HEK293 (cell line): ENCODE measurements at regions not wholly inside any gene's neighbourhood (a gene's known extent, or its start where the extent isn't known, plus 50 kb on each side); places are given as distances from the start of the nearest gene placed in this dataset.

Experiments used
- CTCF ChIA-PET: fragments of 350-600 bp; formaldehyde crosslinking; extraction: SDS; loops from one replicate; lab custom pipeline; 2021; ENCODE audit warnings: antibody characterized with exemption; lab: Yijun Ruan, JAX
- POLR2A ChIA-PET: fragments of 300-600 bp; formaldehyde crosslinking; extraction: SDS; loops from one replicate; lab custom pipeline; 2020; ENCODE audit warnings: antibody characterized with exemption, inconsistent platforms; lab: Yijun Ruan, JAX
- H3K27ac ChIP-seq: fragments of 200-500 bp; sonication (Bioruptor generic); 2 replicates; pipeline ENCODE4 v1.5.1; 2014; ENCODE audit warnings: low read depth, low read length, control low read depth, inconsistent platforms; ENCODE audit errors: extremely low read depth
- H3K36me3 ChIP-seq, 2 experiments: fragments of 200-500 bp in 1 of 2; sonication (Bioruptor generic) in 1 of 2; 1 replicate in 1 of 2; 2 replicates in 1 of 2; pipeline ENCODE4 v1.5.1; 2014 to 2017; ENCODE audit warnings: inconsistent platforms in 2 of 2, low read length in 2 of 2; ENCODE audit not compliant: control insufficient read depth in 2 of 2, insufficient read depth in 1 of 2
- H3K4me1 ChIP-seq: fragments of 200-500 bp; sonication (Bioruptor generic); 2 replicates; pipeline ENCODE4 v1.5.1; 2014; ENCODE audit warnings: mild to moderate bottlenecking, low read length, inconsistent platforms; ENCODE audit not compliant: control insufficient read depth, insufficient read depth
- H3K4me3 ChIP-seq: 2 replicates; pipeline ENCODE4 v1.5.1; 2011; ENCODE audit warnings: low read depth, mild to moderate bottlenecking, control low read depth, low read length, moderate library complexity
- H3K9me3 ChIP-seq: fragments of 200-500 bp; sonication (Bioruptor generic); 2 replicates; pipeline ENCODE4 v1.5.1; 2014; ENCODE audit warnings: low read depth, low read length, inconsistent platforms; ENCODE audit not compliant: control insufficient read depth, insufficient read depth
- CTCF ChIP-seq: fragments of 450-650 bp; formaldehyde crosslinking; IDR thresholded peaks from 2 replicates; pipeline ENCODE4 v1.5.1; 2016; ENCODE audit warnings: missing biosample characterization, missing genetic modification characterization
- ELK4 ChIP-seq: IDR thresholded peaks from 2 replicates; pipeline ENCODE4 v1.6.1; 2011; ENCODE audit warnings: mild to moderate bottlenecking, low read depth, low read length, borderline replicate concordance
- KLF1 ChIP-seq: fragments of 450-650 bp; formaldehyde crosslinking; IDR thresholded peaks from 2 replicates; pipeline ENCODE4 v1.5.1; 2016; ENCODE audit warnings: missing biosample characterization, missing genetic modification characterization
- KLF7 ChIP-seq: fragments of 450-650 bp; formaldehyde crosslinking; IDR thresholded peaks from 2 replicates; pipeline ENCODE4 v1.5.1; 2016; ENCODE audit warnings: missing biosample characterization, missing genetic modification characterization, borderline replicate concordance
- OVOL3 ChIP-seq: fragments of 450-650 bp; formaldehyde crosslinking; IDR thresholded peaks from 2 replicates; pipeline ENCODE4 v1.5.1; 2016; ENCODE audit warnings: missing biosample characterization, missing genetic modification characterization
- SCRT1 ChIP-seq: fragments of 450-650 bp; formaldehyde crosslinking; IDR thresholded peaks from 2 replicates; pipeline ENCODE4 v1.5.1; 2016; ENCODE audit warnings: missing biosample characterization, missing genetic modification characterization, borderline replicate concordance
- ZBTB20 ChIP-seq: fragments of 450-650 bp; formaldehyde crosslinking; IDR thresholded peaks from 2 replicates; pipeline ENCODE4 v1.5.1; 2016; ENCODE audit warnings: missing biosample characterization, missing genetic modification characterization
- ZNF140 ChIP-seq: fragments of 450-650 bp; formaldehyde crosslinking; IDR thresholded peaks from 2 replicates; pipeline ENCODE4 v1.5.1; 2016; ENCODE audit warnings: missing biosample characterization, missing genetic modification characterization
- ZNF148 ChIP-seq: fragments of 450-650 bp; formaldehyde crosslinking; IDR thresholded peaks from 2 replicates; pipeline ENCODE4 v1.5.0; 2017; ENCODE audit warnings: missing biosample characterization, missing genetic modification characterization, borderline replicate concordance
- ZNF2 ChIP-seq: fragments of 450-650 bp; formaldehyde crosslinking; IDR thresholded peaks from 2 replicates; pipeline ENCODE4 v1.5.1; 2016; ENCODE audit warnings: missing biosample characterization, missing genetic modification characterization
- ZNF248 ChIP-seq: fragments of 450-650 bp; formaldehyde crosslinking; IDR thresholded peaks from 2 replicates; pipeline ENCODE4 v1.5.1; 2017; ENCODE audit warnings: missing biosample characterization, missing genetic modification characterization
- ZNF274 ChIP-seq, 2 experiments: fragments of 200-500 bp in 1 of 2; fragments of 450-650 bp in 1 of 2; sonication (Bioruptor generic) in 1 of 2; formaldehyde crosslinking in 1 of 2; IDR thresholded peaks; 2 replicates each; pipeline versions ENCODE4 v1.5.1 to v1.6.1; 2014 to 2016; ENCODE audit warnings: borderline replicate concordance in 1 of 2, inconsistent platforms in 1 of 2, low read length in 1 of 2, missing biosample characterization in 1 of 2, missing genetic modification characterization in 1 of 2
- ZNF341 ChIP-seq: fragments of 450-650 bp; formaldehyde crosslinking; IDR thresholded peaks from 2 replicates; pipeline ENCODE4; 2016; ENCODE audit warnings: low read depth, missing biosample characterization, missing genetic modification characterization
- ZNF510 ChIP-seq: fragments of 450-650 bp; formaldehyde crosslinking; IDR thresholded peaks from 2 replicates; pipeline ENCODE4 v1.5.1; 2018; ENCODE audit warnings: mild to moderate bottlenecking, missing genetic modification characterization, missing biosample characterization; ENCODE audit not compliant: insufficient replicate concordance
- ZNF514 ChIP-seq: fragments of 450-650 bp; formaldehyde crosslinking; IDR thresholded peaks from 2 replicates; pipeline ENCODE4 v1.5.1; 2016; ENCODE audit warnings: missing biosample characterization, missing genetic modification characterization
- ZNF549 ChIP-seq: fragments of 450-650 bp; IDR thresholded peaks from 2 replicates; pipeline ENCODE4 v1.5.1; 2018; ENCODE audit warnings: missing biosample characterization, missing genetic modification characterization, mild to moderate bottlenecking, inconsistent platforms, moderate library complexity
- ZNF555 ChIP-seq: fragments of 450-650 bp; formaldehyde crosslinking; conservative IDR thresholded peaks from 2 replicates; pipeline ENCODE4 v1.5.1; 2017; ENCODE audit warnings: missing biosample characterization, mild to moderate bottlenecking, missing genetic modification characterization, inconsistent platforms
- ZNF658 ChIP-seq: fragments of 450-650 bp; formaldehyde crosslinking; IDR thresholded peaks from 2 replicates; pipeline ENCODE4; 2016; ENCODE audit warnings: missing biosample characterization, missing genetic modification characterization
- ZNF785 ChIP-seq: fragments of 450-650 bp; formaldehyde crosslinking; IDR thresholded peaks from 2 replicates; pipeline ENCODE4 v1.5.1; 2016; ENCODE audit warnings: missing biosample characterization, missing genetic modification characterization
- ZSCAN30 ChIP-seq: fragments of 450-650 bp; IDR thresholded peaks from 2 replicates; pipeline ENCODE4 v1.5.1; 2018; ENCODE audit warnings: missing biosample characterization, mild to moderate bottlenecking, missing genetic modification characterization, moderate library complexity
- ZXDB ChIP-seq: fragments of 450-650 bp; formaldehyde crosslinking; IDR thresholded peaks from 2 replicates; pipeline ENCODE4 v1.5.1; 2016; ENCODE audit warnings: missing biosample characterization, missing genetic modification characterization

GRCh38 chr14:34331728-34332623, 130.1 kb downstream of the SPTSSA start (continued):
- TF ChIP-seq ZSCAN30 (no peak), KLF1 (no peak), ZNF140 (tag by site-specific recombination) (no peak), ZNF555 (tag by site-specific recombination) (no peak), ZNF549 (tag by site-specific recombination) (peak; percentile 95), ZNF2 (0 out of 2 replicates have a peak, but pooled peaks have one; percentile 26), ZNF248 (no peak), ZBTB20 (tag by site-specific recombination) (peak; percentile 55), ZNF510 (tag by site-specific recombination) (no peak), KLF7 (tag by site-specific recombination) (no peak), ZNF785 (tag by site-specific recombination) (no peak), CTCF (peak; percentile 42; the same call in 1 of the 2 replicates), ELK4 (no peak), ZNF148 (tag by site-specific recombination) (no peak), SCRT1 (tag by site-specific recombination) (no peak), ZNF341 (tag by site-specific recombination) (no peak), ZXDB (tag by site-specific recombination) (0 out of 2 replicates have a peak, but pooled peaks have one; percentile 13)

- no peaks in the 10 kb centered on the region for H3K4me1 ChIP-seq
- POLR2A ChIA-PET: no interaction called here
- H3K36me3 ChIP-seq: no peaks in the 10 kb centered on the region
- H3K9me3 ChIP-seq: no peaks in the 10 kb centered on the region
- TF ChIP-seq ZNF514 (tag by site-specific recombination) (no peak), ZNF658 (tag by site-specific recombination) (no peak), OVOL3 (tag by site-specific recombination) (no peak), ZNF274 (IDR thresholded peaks at IDR 0.05; ENCODE audit: low read length) (no peak), ZNF274 (tag by site-specific recombination; IDR thresholded peaks at IDR 0.05; ENCODE audit: borderline replicate concordance) (no peak)
- no peak overlapping the region for H3K27ac ChIP-seq
- CTCF ChIA-PET: interaction anchor here (0.6 to 2.4 kb wide), 17 partner anchors 8 to 919 kb away, joined by 3 to 16 read pairs (median 4); no protein-coding TSS in a partner anchor
- no peak overlapping the region for H3K4me3 ChIP-seq
Measured at GRCh38 chr14:34330846-34331245, 131.2 kb downstream of the SPTSSA start.
